ENCODE measurements at regions not wholly inside any gene's neighbourhood (a gene's known extent, or its start where the extent isn't known, plus 50 kb on each side); places are given as distances from the start of the nearest gene placed in this dataset.

DNA sequence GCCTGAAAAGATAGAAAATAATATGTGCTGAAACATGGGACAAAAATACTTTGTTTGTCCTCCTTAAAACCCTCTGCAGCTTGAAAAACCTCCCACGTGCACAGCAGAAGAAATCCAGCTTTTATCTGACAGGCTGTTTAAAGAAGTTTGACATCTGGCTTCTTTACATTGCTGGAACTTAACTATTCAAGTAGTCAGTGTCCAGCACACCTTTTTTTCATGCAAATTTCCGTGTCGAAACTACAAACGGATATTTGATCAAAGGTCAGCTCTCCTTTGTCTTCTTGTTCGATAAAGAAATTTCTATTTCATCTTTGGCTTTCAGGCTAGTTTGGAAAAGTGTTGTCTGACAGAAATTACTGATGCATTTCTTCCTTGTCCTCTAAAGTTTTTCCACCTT is 66.8 kb upstream of the KBTBD8 start:
- no peak for DNase-seq (ENCODE audit: low spot score)

- no peak for DNase-seq (ENCODE audit: low spot score)
These were observed 66.4 kb upstream of the KBTBD8 start for GRCh38 chr3:66931699-66932098.

- no peak for DNase-seq (ENCODE audit: low spot score)
These were observed 64.9 kb upstream of the KBTBD8 start for GRCh38 chr3:66933233-66933632.

- DNase-seq (ENCODE audit: low spot score) = no peak
These were observed 64.1 kb upstream of the KBTBD8 start for GRCh38 chr3:66934041-66934440.

DNA sequence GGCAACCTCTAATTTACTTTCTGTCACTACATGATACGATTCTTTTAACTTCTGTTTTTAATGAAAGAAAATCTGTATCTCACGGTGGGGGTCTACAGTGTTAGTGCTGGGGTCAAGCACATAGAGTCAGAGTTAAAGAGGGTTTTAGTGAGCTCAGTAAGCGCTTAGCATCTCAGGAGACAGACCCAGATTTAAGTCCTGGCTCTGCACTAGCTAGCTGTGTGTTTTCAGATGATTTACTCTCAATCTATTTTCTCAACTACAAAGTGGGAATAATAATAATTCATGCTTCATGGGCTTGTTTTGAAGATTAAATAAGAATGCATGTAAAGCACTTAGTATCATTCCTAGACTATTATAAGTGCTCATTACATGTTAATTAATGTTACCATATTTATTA is 63.4 kb upstream of the KBTBD8 start:
- no peak for DNase-seq (ENCODE audit: low spot score)

GRCh38 chr3:66937041-66937440 is 61.1 kb upstream of the KBTBD8 start:
- DNase-seq (ENCODE audit: low spot score) = peak; percentile 50

GRCh38 chr3:66938338-66938963 is 59.7 kb upstream of the KBTBD8 start:
- peak; percentile 53 for DNase-seq (ENCODE audit: low spot score)

DNA sequence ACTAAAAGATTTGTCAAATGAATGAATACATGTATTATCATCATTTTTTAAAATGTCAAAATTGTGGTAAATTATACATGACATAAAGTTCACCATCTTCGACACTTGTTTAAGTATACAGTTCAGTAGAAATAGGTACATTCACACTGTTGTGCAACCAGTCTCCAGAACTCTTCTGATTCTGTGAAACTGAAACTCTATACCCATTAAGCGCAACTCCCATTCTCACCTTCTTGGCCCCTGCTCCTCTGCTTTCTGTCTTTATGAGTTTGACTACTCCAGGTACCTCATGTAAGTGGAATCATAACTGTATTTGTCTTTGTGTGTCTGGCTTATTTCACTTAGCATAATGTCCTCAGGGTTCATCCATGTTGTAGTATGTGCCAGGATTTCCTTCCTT is 50.1 kb upstream of the KBTBD8 start:
- DNase-seq (ENCODE audit: low spot score) = no peak
